ENCODE measurements at regions not wholly inside any gene's neighbourhood (a gene's known extent, or its start where the extent isn't known, plus 50 kb on each side); places are given as distances from the start of the nearest gene placed in this dataset.

GRCh38 chr15:85305050-85305449 is 75.4 kb upstream of the AKAP13 start:
- ATAC-seq (no peak), DNase-seq (no peak)
- peaks cover 3% of the 10 kb centered on the region for H3K36me3 ChIP-seq (ENCODE audit: low read depth)
- H3K4me3 ChIP-seq = no peak overlapping the region
- TF ChIP-seq CTCF (IDR thresholded peaks at IDR 0.05) = no peak
- no peaks in the 10 kb centered on the region for H3K4me1 ChIP-seq (ENCODE audit: low read depth)
- intact Hi-C loops (cut with DNase I, micrococcal nuclease) = no loop called here
- no peaks in the 10 kb centered on the region for H3K9me3 ChIP-seq

- Histone ChIP-seq H3K36me3 (ENCODE audit: low read depth) (peaks cover 3% of the 10 kb centered on the region), H3K4me3 (no peak overlapping the region), H3K9me3 (no peaks in the 10 kb centered on the region), H3K4me1 (ENCODE audit: low read depth) (no peaks in the 10 kb centered on the region)
- ATAC-seq = no peak
- no peak for TF ChIP-seq CTCF (IDR thresholded peaks at IDR 0.05)
- peak in 2 of 3 donors; percentile 42 to 48 for DNase-seq
- intact Hi-C loops (cut with DNase I, micrococcal nuclease) = no loop called here
Measured at GRCh38 chr15:85306946-85307686, 73.3 kb upstream of the AKAP13 start.

- peaks cover 3% of the 10 kb centered on the region for H3K36me3 ChIP-seq (ENCODE audit: low read depth)
- no peak overlapping the region for H3K4me3 ChIP-seq
- no peaks in the 10 kb centered on the region for H3K9me3 ChIP-seq
- no peaks in the 10 kb centered on the region for H3K4me1 ChIP-seq (ENCODE audit: low read depth)
- ATAC-seq (no peak), DNase-seq (no peak)
- no peak for TF ChIP-seq CTCF (IDR thresholded peaks at IDR 0.05)
- intact Hi-C loops (cut with DNase I, micrococcal nuclease) = no loop called here
Measured at GRCh38 chr15:85307687-85308045, 72.7 kb upstream of the AKAP13 start.

GRCh38 chr15:85311647-85312046 is 68.8 kb upstream of the AKAP13 start:
- DNase-seq (no peak), ATAC-seq (no peak)
- H3K9me3 ChIP-seq = no peaks in the 10 kb centered on the region
- no peaks in the 10 kb centered on the region for H3K36me3 ChIP-seq (ENCODE audit: low read depth)
- H3K4me1 ChIP-seq (ENCODE audit: low read depth) = peaks cover 11% of the 10 kb centered on the region
- intact Hi-C loops (cut with DNase I, micrococcal nuclease) = no loop called here
- H3K4me3 ChIP-seq = no peak overlapping the region
- TF ChIP-seq CTCF (IDR thresholded peaks at IDR 0.05) = no peak

- Histone ChIP-seq H3K9me3 (no peaks in the 10 kb centered on the region), H3K36me3 (ENCODE audit: low read depth) (no peaks in the 10 kb centered on the region), H3K4me1 (ENCODE audit: low read depth) (peaks cover 19% of the 10 kb centered on the region), H3K4me3 (no peak overlapping the region)
- ATAC-seq (peak; percentile 19), DNase-seq (no peak)
- TF ChIP-seq CTCF (IDR thresholded peaks at IDR 0.05) = no peak
- intact Hi-C loops (cut with DNase I, micrococcal nuclease) = no loop called here
Measured at GRCh38 chr15:85312486-85312885, 67.9 kb upstream of the AKAP13 start.

- H3K4me3 ChIP-seq = no peak overlapping the region
- intact Hi-C loops (cut with DNase I, micrococcal nuclease) = no loop called here
- H3K9me3 ChIP-seq = no peaks in the 10 kb centered on the region
- DNase-seq = no peak
- H3K4me1 ChIP-seq (ENCODE audit: low read depth) = peaks cover 24% of the 10 kb centered on the region
- H3K36me3 ChIP-seq (ENCODE audit: low read depth) = no peaks in the 10 kb centered on the region
- no peak for TF ChIP-seq CTCF (IDR thresholded peaks at IDR 0.05)
- ATAC-seq = no peak
Measured at GRCh38 chr15:85312929-85313331, 67.5 kb upstream of the AKAP13 start.
